Stimulated activated naive CD8-positive, alpha-beta T cell treated with anti-CD3 and anti-CD28 coated beads, Interleukin-15, Interleukin-2, amounts not matched to agents 100 ng/mL and 50 ng/mL, for 24 hours (primary cell): ENCODE measurements at regions not wholly inside any gene's neighbourhood (a gene's known extent, or its start where the extent isn't known, plus 50 kb on each side); places are given as distances from the start of the nearest gene placed in this dataset.
"Not testable (repeated sequence)": the region's sequence is repeated elsewhere in the genome, so short reads cannot be mapped to it uniquely, and the experiment has no call there.

Experiments used
- H3K27ac Mint-ChIP-seq: one replicate; pipeline ENCODE4 v1.8.0; 2021; ENCODE audit warnings: mild to moderate bottlenecking, mixed read lengths
- H3K27me3 Mint-ChIP-seq: one replicate; pipeline ENCODE4 v1.8.0; 2021; ENCODE audit warnings: mixed read lengths
- H3K36me3 Mint-ChIP-seq: one replicate; pipeline ENCODE4 v1.8.0; 2021; ENCODE audit warnings: low read depth, mixed read lengths
- H3K4me1 Mint-ChIP-seq: one replicate; pipeline ENCODE4 v1.8.0; 2021; ENCODE audit warnings: low read depth, mixed read lengths
- H3K4me3 Mint-ChIP-seq: one replicate; pipeline ENCODE4 v1.8.0; 2021; ENCODE audit warnings: mild to moderate bottlenecking, mixed read lengths
- H3K9me3 Mint-ChIP-seq: one replicate; pipeline ENCODE4 v1.8.0; 2021; ENCODE audit warnings: mixed read lengths

- Mint-ChIP-seq H3K4me3 (no peak overlapping the region), H3K4me1 (no peaks in the 10 kb centered on the region), H3K36me3 (no peaks in the 10 kb centered on the region), H3K9me3 (peaks cover under 1% of the 10 kb centered on the region), H3K27me3 (no peaks in the 10 kb centered on the region), H3K27ac (no peak overlapping the region)
These were observed 323.6 kb upstream of the PRR16 start for GRCh38 chr5:120140501-120140900.

- Mint-ChIP-seq H3K27me3 (no peaks in the 10 kb centered on the region), H3K36me3 (no peaks in the 10 kb centered on the region), H3K4me1 (no peaks in the 10 kb centered on the region), H3K4me3 (no peak overlapping the region), H3K27ac (no peak overlapping the region), H3K9me3 (peaks cover 4% of the 10 kb centered on the region)
These were observed 323.0 kb upstream of the PRR16 start for GRCh38 chr5:120141076-120141475.

GRCh38 chr5:120146787-120147186 lies 317.3 kb upstream of the PRR16 start:
- Mint-ChIP-seq H3K4me3 (no peak overlapping the region), H3K36me3 (no peaks in the 10 kb centered on the region), H3K27ac (no peak overlapping the region), H3K9me3 (peaks cover 4% of the 10 kb centered on the region), H3K4me1 (no peaks in the 10 kb centered on the region), H3K27me3 (no peaks in the 10 kb centered on the region)

- H3K27me3 Mint-ChIP-seq, H3K9me3 Mint-ChIP-seq, H3K4me3 Mint-ChIP-seq, H3K27ac Mint-ChIP-seq, H3K36me3 Mint-ChIP-seq, H3K4me1 Mint-ChIP-seq: not testable (repeated sequence)
These were observed 316.2 kb upstream of the PRR16 start for GRCh38 chr5:120147911-120148310.

DNA sequence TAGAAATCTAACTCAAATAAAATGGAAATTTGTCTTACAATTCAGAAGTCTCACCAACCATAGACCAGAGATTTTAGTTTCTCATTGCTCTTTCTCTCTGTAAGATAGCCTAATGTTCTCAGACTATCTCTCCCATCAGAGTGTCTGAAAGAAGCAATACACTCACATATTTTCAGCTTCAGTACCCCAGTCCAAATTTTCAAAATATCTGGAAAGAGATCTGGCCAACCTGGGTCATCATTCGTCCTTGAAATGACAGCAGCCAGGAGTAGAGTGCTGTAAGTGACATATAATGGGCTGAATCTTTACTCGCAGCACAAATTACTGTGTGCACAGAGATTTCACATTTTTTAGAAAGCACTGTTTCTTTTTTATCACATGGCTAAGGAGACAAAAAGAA lies 313.3 kb upstream of the PRR16 start:
- H3K36me3 Mint-ChIP-seq = no peaks in the 10 kb centered on the region
- no peak overlapping the region for H3K4me3 Mint-ChIP-seq
- H3K4me1 Mint-ChIP-seq = no peaks in the 10 kb centered on the region
- no peak overlapping the region for H3K27ac Mint-ChIP-seq
- H3K9me3 Mint-ChIP-seq = peaks cover under 1% of the 10 kb centered on the region
- no peaks in the 10 kb centered on the region for H3K27me3 Mint-ChIP-seq

- no peak overlapping the region for H3K27ac Mint-ChIP-seq
- H3K36me3 Mint-ChIP-seq = no peaks in the 10 kb centered on the region
- H3K4me1 Mint-ChIP-seq = no peaks in the 10 kb centered on the region
- no peaks in the 10 kb centered on the region for H3K9me3 Mint-ChIP-seq
- H3K27me3 Mint-ChIP-seq = no peaks in the 10 kb centered on the region
- no peak overlapping the region for H3K4me3 Mint-ChIP-seq
These were observed 312.9 kb upstream of the PRR16 start for GRCh38 chr5:120151181-120151580.

DNA sequence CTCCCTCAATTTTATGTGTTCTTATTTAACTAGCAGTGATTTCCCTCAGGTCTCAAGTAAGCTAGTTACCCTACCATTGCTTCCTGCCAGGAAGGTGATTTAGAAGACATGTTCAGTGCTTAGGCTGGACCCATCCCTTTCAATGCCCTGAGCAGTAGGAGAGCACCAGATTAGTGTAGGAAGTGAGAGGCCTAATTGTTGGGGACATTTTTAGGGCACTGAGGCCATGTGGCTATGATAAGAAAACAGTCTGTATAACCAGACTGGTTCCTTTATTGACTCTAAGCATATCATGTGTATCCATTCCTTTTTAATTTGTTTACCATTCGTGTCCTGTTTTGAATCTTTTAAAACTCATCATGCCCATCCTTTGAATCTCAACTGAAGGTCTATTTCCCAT lies 312.3 kb upstream of the PRR16 start:
- Mint-ChIP-seq H3K4me1 (no peaks in the 10 kb centered on the region), H3K27ac (no peak overlapping the region), H3K9me3 (no peaks in the 10 kb centered on the region), H3K27me3 (no peaks in the 10 kb centered on the region), H3K4me3 (no peak overlapping the region), H3K36me3 (no peaks in the 10 kb centered on the region)

DNA sequence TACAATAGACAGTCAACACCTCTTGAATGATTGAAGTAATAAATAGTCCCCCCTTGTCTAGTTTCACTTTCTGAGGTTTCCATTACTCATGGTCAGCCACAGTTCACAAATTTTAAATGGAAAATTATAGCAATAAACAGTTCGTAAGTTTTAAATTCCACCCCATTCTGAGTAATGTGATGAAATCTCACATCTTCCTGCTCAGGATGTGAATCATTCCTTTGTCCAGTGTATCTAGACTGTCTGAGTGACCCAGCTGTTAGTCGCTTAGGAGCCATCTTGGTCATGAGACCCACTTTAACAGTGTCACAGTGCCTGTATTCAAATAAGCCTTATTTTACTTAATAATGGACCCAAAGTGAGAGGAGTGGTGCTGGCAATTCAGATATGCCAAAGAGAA lies 311.6 kb upstream of the PRR16 start:
- Mint-ChIP-seq H3K4me1 (no peaks in the 10 kb centered on the region), H3K4me3 (no peak overlapping the region), H3K9me3 (no peaks in the 10 kb centered on the region)

DNA sequence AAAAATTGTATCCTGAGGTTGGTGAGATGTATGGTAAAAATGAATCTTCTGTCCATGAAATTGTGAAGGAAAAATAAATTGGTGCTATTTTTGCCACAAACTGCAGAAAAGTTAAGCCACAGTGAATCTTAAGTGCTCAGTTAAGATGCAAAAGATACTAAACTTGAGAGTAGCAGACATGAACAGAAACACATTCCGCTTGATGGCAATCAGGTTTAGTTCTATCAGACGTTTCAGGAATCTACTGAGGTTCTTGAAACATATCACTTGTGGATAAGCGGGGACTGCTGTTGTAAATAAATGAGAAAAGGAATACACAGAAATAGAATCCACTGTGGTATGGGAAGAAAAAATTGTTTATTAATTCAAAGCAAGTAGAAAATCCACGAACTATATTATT lies 311.2 kb upstream of the PRR16 start:
- Mint-ChIP-seq H3K4me1 (no peaks in the 10 kb centered on the region), H3K36me3 (no peaks in the 10 kb centered on the region), H3K9me3 (no peaks in the 10 kb centered on the region), H3K4me3 (no peak overlapping the region), H3K27ac (no peak overlapping the region), H3K27me3 (no peaks in the 10 kb centered on the region)

More for the DNA sequence above, 311.6 kb upstream of the PRR16 start:
- H3K36me3 Mint-ChIP-seq = no peaks in the 10 kb centered on the region
- no peak overlapping the region for H3K27ac Mint-ChIP-seq
- H3K27me3 Mint-ChIP-seq = no peaks in the 10 kb centered on the region

DNA sequence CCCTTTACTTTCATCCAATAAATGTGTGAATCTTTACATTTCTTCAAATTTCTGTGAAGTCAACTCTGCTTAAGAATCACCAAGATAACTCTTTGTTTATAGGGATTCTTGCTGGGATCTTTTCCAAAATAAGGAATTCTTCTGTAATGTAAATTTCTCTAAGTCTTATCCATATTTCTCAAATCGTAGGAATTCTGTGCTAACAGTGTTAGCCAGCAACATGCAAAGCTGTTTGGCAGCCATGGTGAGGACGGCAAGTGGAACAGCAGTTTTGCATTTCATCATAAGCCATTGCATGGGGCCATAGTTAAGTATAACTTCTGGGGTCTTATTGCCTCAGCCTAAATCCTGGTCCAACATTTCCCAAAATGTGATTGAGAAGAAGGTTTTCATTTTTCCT lies 310.5 kb upstream of the PRR16 start:
- no peak overlapping the region for H3K4me3 Mint-ChIP-seq
- no peaks in the 10 kb centered on the region for H3K36me3 Mint-ChIP-seq
- no peak overlapping the region for H3K27ac Mint-ChIP-seq
- H3K9me3 Mint-ChIP-seq = no peaks in the 10 kb centered on the region
- H3K4me1 Mint-ChIP-seq = no peaks in the 10 kb centered on the region
- no peaks in the 10 kb centered on the region for H3K27me3 Mint-ChIP-seq

DNA sequence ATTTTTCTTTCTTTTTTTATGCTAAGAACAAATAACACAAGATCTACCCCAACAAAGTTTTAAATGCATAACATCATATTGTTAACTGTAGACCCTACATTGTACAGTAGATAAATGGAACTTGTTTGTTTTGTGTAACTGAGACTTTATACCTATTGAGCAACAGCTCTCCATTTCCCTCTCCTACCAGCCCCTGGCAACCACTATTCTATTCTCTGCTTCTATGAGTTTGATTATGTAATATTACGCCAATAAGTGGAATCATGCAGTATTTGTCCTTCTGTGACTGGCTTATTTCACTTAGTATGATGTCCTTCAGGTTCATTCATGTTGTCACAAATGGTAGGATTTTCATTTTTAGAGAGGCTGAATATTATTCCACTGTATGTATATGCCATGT lies 308.2 kb upstream of the PRR16 start:
- no peaks in the 10 kb centered on the region for H3K4me1 Mint-ChIP-seq
- H3K9me3 Mint-ChIP-seq = no peaks in the 10 kb centered on the region
- no peak overlapping the region for H3K27ac Mint-ChIP-seq
- no peak overlapping the region for H3K4me3 Mint-ChIP-seq
- H3K27me3 Mint-ChIP-seq = no peaks in the 10 kb centered on the region
- no peaks in the 10 kb centered on the region for H3K36me3 Mint-ChIP-seq

- H3K27ac Mint-ChIP-seq = no peak overlapping the region
- no peaks in the 10 kb centered on the region for H3K4me1 Mint-ChIP-seq
- H3K4me3 Mint-ChIP-seq = no peak overlapping the region
- no peaks in the 10 kb centered on the region for H3K36me3 Mint-ChIP-seq
- H3K27me3 Mint-ChIP-seq = no peaks in the 10 kb centered on the region
- no peaks in the 10 kb centered on the region for H3K9me3 Mint-ChIP-seq
These were observed 305.9 kb upstream of the PRR16 start for GRCh38 chr5:120158211-120158610.

DNA sequence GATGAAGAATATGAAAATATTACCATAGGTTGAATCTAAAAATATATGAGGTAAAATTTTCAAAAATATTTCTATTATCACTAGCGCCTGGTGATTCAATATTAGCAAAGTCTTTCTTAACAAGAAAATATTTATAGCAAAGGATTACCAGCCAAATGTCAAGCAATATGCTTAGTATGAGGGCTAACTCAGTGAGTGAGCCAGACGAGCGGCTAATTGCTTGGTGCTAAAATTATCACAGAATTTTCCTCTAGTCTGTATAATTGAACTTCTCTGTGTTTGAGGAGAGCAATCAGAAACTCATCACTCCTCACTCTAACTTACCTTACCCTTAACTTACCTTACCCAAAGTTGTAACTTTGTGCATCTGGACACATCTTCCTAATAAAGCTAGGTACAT lies 304.9 kb upstream of the PRR16 start:
- no peaks in the 10 kb centered on the region for H3K4me1 Mint-ChIP-seq
- H3K36me3 Mint-ChIP-seq = no peaks in the 10 kb centered on the region

DNA sequence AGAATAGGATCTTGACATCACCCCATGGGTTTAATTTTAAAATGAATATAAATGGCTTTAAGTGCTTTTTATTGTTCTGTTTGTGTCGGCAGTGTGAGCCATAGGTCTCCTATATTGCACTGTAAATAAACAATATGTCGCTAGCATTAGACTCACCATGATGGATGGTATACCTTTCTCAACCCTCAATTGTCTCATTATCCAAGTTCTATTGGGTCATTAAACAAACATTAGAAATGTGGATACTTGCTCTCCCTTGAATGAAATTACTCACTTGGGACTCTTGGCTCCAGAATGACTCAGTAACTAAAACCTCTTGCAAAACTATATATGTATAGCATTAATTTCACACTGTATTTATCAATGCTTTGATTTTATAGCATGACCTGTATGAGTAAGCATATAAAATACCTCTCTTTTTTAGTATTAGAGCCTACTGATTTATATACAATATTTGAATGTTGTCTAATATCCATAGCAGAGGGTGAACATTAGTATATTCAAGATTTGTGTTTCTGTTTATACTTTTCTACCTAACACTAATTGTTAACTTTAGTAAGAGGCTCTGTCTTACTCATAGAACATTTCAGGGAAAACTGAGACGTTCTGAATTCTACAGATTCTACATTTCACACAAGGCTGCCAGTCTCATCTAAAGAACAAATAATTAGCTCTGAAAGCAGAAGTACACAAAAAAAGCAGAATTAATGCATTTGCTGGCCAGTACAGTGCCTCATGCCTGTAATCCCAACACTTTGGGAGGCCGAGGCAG lies 303.8 kb upstream of the PRR16 start:
- Mint-ChIP-seq H3K27me3 (no peaks in the 10 kb centered on the region), H3K4me3 (no peak overlapping the region), H3K27ac (no peak overlapping the region), H3K4me1 (no peaks in the 10 kb centered on the region), H3K36me3 (no peaks in the 10 kb centered on the region), H3K9me3 (no peaks in the 10 kb centered on the region)

More for the DNA sequence above, 304.9 kb upstream of the PRR16 start:
- Mint-ChIP-seq H3K27ac (no peak overlapping the region), H3K9me3 (no peaks in the 10 kb centered on the region), H3K4me3 (no peak overlapping the region), H3K27me3 (no peaks in the 10 kb centered on the region)

DNA sequence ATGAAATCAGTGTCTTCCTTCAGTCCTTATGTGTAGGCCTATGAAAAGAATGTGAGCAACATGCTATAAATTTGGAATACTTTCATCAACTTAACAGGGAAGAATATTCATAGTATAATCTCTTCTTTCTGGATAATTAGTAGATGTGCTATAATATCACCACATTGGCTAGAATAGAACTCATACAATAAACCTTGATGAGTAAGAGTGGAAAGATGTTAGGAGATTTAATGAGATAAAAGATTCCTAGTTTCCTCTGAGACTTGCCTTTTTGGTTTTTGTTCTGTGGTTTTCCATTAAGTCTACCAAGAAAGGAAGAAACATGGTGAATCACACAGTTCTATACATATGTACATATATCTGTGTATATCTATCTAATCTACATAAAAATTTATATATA lies 301.8 kb upstream of the PRR16 start:
- no peak overlapping the region for H3K27ac Mint-ChIP-seq
- no peaks in the 10 kb centered on the region for H3K9me3 Mint-ChIP-seq
- H3K4me1 Mint-ChIP-seq = no peaks in the 10 kb centered on the region
- H3K36me3 Mint-ChIP-seq = no peaks in the 10 kb centered on the region
- no peaks in the 10 kb centered on the region for H3K27me3 Mint-ChIP-seq
- no peak overlapping the region for H3K4me3 Mint-ChIP-seq

GRCh38 chr5:120164037-120164436 lies 300.1 kb upstream of the PRR16 start:
- Mint-ChIP-seq H3K4me1 (no peaks in the 10 kb centered on the region), H3K27me3 (no peaks in the 10 kb centered on the region), H3K27ac (no peak overlapping the region), H3K4me3 (no peak overlapping the region), H3K36me3 (no peaks in the 10 kb centered on the region), H3K9me3 (no peaks in the 10 kb centered on the region)
